Esophagus squamous epithelium (tissue), 5 donors: ENCODE measurements at regions not wholly inside any gene's neighbourhood (a gene's known extent, or its start where the extent isn't known, plus 50 kb on each side); places are given as distances from the start of the nearest gene placed in this dataset.

Experiments
- DNase-seq: peaks from one replicate; lab custom pipeline; 2025; lab: John Stamatoyannopoulos, UW
- H3K27ac ChIP-seq, 4 donors: fragments of 200-600 bp; sonication (generic); one replicate each; pipeline ENCODE4 v1.5.1; 2016 to 2019; ENCODE audit warnings: mild to moderate bottlenecking in 1 of 4
- H3K27me3 ChIP-seq, 4 donors: fragments of 200-600 bp; sonication (generic); 1 replicate in 3 of 4; 2 replicates in 1 of 4; pipeline versions ENCODE4 v1.5.1 to v1.6.0; 2017 to 2021; ENCODE audit warnings: antibody characterized with exemption in 1 of 4
- H3K36me3 ChIP-seq, 3 donors: fragments of 200-600 bp; sonication (generic); one replicate each; pipeline ENCODE4 v1.5.1; 2016 to 2019
- H3K4me1 ChIP-seq, 3 donors: fragments of 200-600 bp; sonication (generic); one replicate each; pipeline ENCODE4 v1.5.1; 2017 to 2019
- H3K4me3 ChIP-seq, 4 donors: fragments of 200-600 bp; sonication (generic); 1 replicate in 3 of 4; 2 replicates in 1 of 4; pipeline ENCODE4 v1.5.1; 2016 to 2019; ENCODE audit warnings: mild to moderate bottlenecking in 2 of 4, moderate library complexity in 1 of 4
- H3K9me3 ChIP-seq, 3 donors: fragments of 200-600 bp; sonication (generic); one replicate each; pipeline ENCODE4 v1.5.1; 2016 to 2019
- CTCF ChIP-seq, 6 experiments: fragments of 450-650 bp in 4 of 6; fragments of 200-600 bp in 2 of 6; sonication (generic) in 2 of 6; IDR thresholded peaks; one replicate each; pipeline ENCODE4 v1.5.1; 2016 to 2019; ENCODE audit warnings: antibody characterized with exemption in 6 of 6, mild to moderate bottlenecking in 4 of 6, moderate library complexity in 4 of 6
- POLR2A ChIP-seq, 4 donors: fragments of 450-650 bp; IDR thresholded peaks; one replicate each; pipeline ENCODE4 v1.6.1; 2017; ENCODE audit warnings: antibody characterized with exemption in 4 of 4, mild to moderate bottlenecking in 4 of 4, moderate library complexity in 3 of 4
- WGBS, 2 donors: methylation state at CpG; one replicate each; pipeline ENCODE4 v1.1.5; 2018; 5-methylcytosine and 5-hydroxymethylcytosine counted together
- intact Hi-C: fragments of 100-400 bp; cut with DNase I; formaldehyde crosslinking; loops from one replicate; pipeline ENCODE4 v1.15.0; 2022
- donor health status: DM: yes; HTN: yes; CAD: no.

GRCh38 chr3:186487819-186488218, 56.4 kb downstream of the CRYGS start:
- H3K4me1 ChIP-seq, result no peaks in the 10 kb centered on the region
- intact Hi-C loops, result no loop called here
- H3K27me3 ChIP-seq, result peaks cover 0 to 24% (median 0%) of the 10 kb centered on the region in 4 donors
- TF ChIP-seq CTCF (IDR thresholded peaks at IDR 0.05), result no peak
- no peak for TF ChIP-seq POLR2A (IDR thresholded peaks at IDR 0.05)
- H3K9me3 ChIP-seq, result no peaks in the 10 kb centered on the region
- DNase-seq, result no peak
- no peak overlapping the region for H3K4me3 ChIP-seq
- H3K27ac ChIP-seq, result no peak overlapping the region
- H3K36me3 ChIP-seq, result no peaks in the 10 kb centered on the region
- WGBS, 2 donors, result 72 to 89% methylated on average over 1 to 3 of the region's 3 CpGs

GRCh38 chr3:186487037-186487436, 57.1 kb downstream of the CRYGS start:
- no peak overlapping the region for H3K27ac ChIP-seq
- H3K36me3 ChIP-seq, result no peaks in the 10 kb centered on the region
- H3K4me3 ChIP-seq, result no peak overlapping the region
- intact Hi-C loops, result no loop called here
- 91 to 92% methylated on average over 4 of the region's 4 CpGs for WGBS, 2 donors
- no peaks in the 10 kb centered on the region for H3K4me1 ChIP-seq
- no peaks in the 10 kb centered on the region for H3K9me3 ChIP-seq
- peaks cover 0 to 24% (median 0%) of the 10 kb centered on the region in 4 donors for H3K27me3 ChIP-seq
- TF ChIP-seq POLR2A (IDR thresholded peaks at IDR 0.05), result no peak
- TF ChIP-seq CTCF (IDR thresholded peaks at IDR 0.05), result no peak
- no peak for DNase-seq

GRCh38 chr3:186483611-186484340, 60.4 kb downstream of the CRYGS start:
- H3K4me1 ChIP-seq, result no peaks in the 10 kb centered on the region
- no peak for TF ChIP-seq CTCF (IDR thresholded peaks at IDR 0.05)
- no peak for TF ChIP-seq POLR2A (IDR thresholded peaks at IDR 0.05)
- WGBS, 2 donors, result 72 to 77% methylated on average over 8 of the region's 8 CpGs
- no peak for DNase-seq
- H3K36me3 ChIP-seq, result no peaks in the 10 kb centered on the region
- intact Hi-C loops, result no loop called here
- no peak overlapping the region for H3K27ac ChIP-seq
- H3K9me3 ChIP-seq, result no peaks in the 10 kb centered on the region
- peaks cover 0 to 6% (median 0%) of the 10 kb centered on the region in 4 donors for H3K27me3 ChIP-seq
- H3K4me3 ChIP-seq, result no peak overlapping the region

GRCh38 chr3:186481526-186481925, 62.7 kb downstream of the CRYGS start:
- 57 to 60% methylated on average over 4 of the region's 4 CpGs for whole genome bisulfite sequencing, 2 donors
- H3K27ac ChIP-seq, result no peak overlapping the region
- TF ChIP-seq POLR2A (IDR thresholded peaks at IDR 0.05), result no peak
- TF ChIP-seq CTCF (IDR thresholded peaks at IDR 0.05), result no peak
- H3K9me3 ChIP-seq, result no peaks in the 10 kb centered on the region
- H3K36me3 ChIP-seq, result no peaks in the 10 kb centered on the region
- no peak for DNase-seq
- intact Hi-C loops, result no loop called here
- H3K4me1 ChIP-seq, result no peaks in the 10 kb centered on the region
- H3K27me3 ChIP-seq, result peaks cover 0 to 12% (median 0%) of the 10 kb centered on the region in 4 donors
- no peak overlapping the region for H3K4me3 ChIP-seq

- WGBS, 2 donors, result 72 to 75% methylated on average over 4 of the region's 4 CpGs
- no peaks in the 10 kb centered on the region for H3K4me1 ChIP-seq
- no peaks in the 10 kb centered on the region for H3K9me3 ChIP-seq
- no peak overlapping the region for H3K4me3 ChIP-seq
- TF ChIP-seq CTCF (IDR thresholded peaks at IDR 0.05), result no peak
- no peak for TF ChIP-seq POLR2A (IDR thresholded peaks at IDR 0.05)
- H3K36me3 ChIP-seq, result no peaks in the 10 kb centered on the region
- no peak for DNase-seq
- H3K27ac ChIP-seq, result no peak overlapping the region
- peaks cover 0 to 15% (median 0%) of the 10 kb centered on the region in 4 donors for H3K27me3 ChIP-seq
- intact Hi-C loops, result no loop called here
Observed at GRCh38 chr3:186477876-186478275, 66.3 kb downstream of the CRYGS start.
